ENCODE measurements at regions not wholly inside any gene's neighbourhood (a gene's known extent, or its start where the extent isn't known, plus 50 kb on each side); places are given as distances from the start of the nearest gene placed in this dataset.

DNA sequence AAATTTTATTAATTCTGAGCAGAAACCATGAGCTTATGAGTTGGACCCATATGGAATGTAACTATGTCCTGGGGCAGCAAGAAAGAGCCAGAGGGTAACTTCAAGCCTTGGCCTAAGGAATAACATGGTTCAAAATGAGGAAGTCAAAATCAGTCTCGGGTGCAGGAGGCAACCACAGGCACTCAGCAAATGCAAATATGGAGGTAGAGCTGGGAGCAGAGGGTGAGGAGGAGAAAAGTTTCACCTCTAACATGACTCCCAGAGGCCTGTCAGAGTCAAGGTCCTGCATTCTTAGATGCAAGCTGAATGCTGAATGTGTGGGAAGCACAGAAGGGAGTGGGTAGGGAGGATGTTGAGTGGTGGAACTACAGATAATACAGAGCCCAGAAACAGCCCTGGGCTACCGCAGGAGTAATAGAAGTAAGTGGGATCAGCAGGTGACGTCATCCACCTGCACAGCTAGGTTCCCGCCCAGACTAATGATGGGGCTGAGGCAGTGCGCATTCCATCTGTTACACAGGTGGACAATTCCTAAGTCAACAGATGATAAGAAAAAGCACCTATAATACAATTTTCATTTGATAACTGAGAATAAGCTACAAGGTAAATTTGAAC lies 279.8 kb upstream of the ARRDC4 start:
- ATAC-seq (no peak), DNase-seq (no peak)
- intact Hi-C loops (cut with DNase I) = no loop called here

GRCh38 chr15:97683831-97684230 lies 276.7 kb upstream of the ARRDC4 start:
- Histone ChIP-seq H3K27me3 (ENCODE audit: low read depth) (no peaks in the 10 kb centered on the region), H3K27ac (no peak overlapping the region), H3K9me3 (no peaks in the 10 kb centered on the region), H3K36me3 (no peaks in the 10 kb centered on the region), H3K4me1 (no peaks in the 10 kb centered on the region), H3K4me3 (no peak overlapping the region)
- ATAC-seq (no peak), DNase-seq (no peak)
- intact Hi-C loops (cut with DNase I) = no loop called here
- TF ChIP-seq, protein P1, sequence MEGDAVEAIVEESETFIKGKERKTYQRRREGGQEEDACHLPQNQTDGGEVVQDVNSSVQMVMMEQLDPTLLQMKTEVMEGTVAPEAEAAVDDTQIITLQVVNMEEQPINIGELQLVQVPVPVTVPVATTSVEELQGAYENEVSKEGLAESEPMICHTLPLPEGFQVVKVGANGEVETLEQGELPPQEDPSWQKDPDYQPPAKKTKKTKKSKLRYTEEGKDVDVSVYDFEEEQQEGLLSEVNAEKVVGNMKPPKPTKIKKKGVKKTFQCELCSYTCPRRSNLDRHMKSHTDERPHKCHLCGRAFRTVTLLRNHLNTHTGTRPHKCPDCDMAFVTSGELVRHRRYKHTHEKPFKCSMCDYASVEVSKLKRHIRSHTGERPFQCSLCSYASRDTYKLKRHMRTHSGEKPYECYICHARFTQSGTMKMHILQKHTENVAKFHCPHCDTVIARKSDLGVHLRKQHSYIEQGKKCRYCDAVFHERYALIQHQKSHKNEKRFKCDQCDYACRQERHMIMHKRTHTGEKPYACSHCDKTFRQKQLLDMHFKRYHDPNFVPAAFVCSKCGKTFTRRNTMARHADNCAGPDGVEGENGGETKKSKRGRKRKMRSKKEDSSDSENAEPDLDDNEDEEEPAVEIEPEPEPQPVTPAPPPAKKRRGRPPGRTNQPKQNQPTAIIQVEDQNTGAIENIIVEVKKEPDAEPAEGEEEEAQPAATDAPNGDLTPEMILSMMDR (IDR thresholded peaks at IDR 0.05) = no peak

More for the DNA sequence above, 279.8 kb upstream of the ARRDC4 start:
- no peak overlapping the region for H3K4me3 ChIP-seq
- TF ChIP-seq, protein P1 (IDR thresholded peaks at IDR 0.05) = no peak
- no peaks in the 10 kb centered on the region for H3K9me3 ChIP-seq
- no peaks in the 10 kb centered on the region for H3K36me3 ChIP-seq
- H3K27me3 ChIP-seq (ENCODE audit: low read depth) = no peaks in the 10 kb centered on the region
- H3K4me1 ChIP-seq = no peaks in the 10 kb centered on the region
- no peak overlapping the region for H3K27ac ChIP-seq

DNA sequence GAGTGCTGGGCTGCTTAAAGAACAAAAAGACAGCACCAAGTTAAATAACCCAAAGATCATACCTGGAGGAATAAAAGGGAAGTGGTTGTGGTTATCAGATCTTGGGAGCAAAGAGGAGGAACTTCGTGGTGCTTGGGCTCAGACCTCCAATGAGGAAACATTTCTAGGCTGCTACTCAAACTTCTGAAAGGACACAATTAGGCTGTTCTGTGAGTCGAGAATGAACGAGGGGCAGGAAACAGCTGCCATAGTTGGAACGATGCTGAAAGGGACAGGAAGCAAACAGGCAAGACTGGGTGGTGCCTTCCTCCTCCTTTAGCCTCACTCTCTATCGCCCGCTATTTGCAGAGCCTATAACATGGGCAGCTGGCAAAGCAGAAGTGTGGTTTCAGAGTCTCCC lies 276.3 kb upstream of the ARRDC4 start:
- H3K27ac ChIP-seq = no peak overlapping the region
- H3K27me3 ChIP-seq (ENCODE audit: low read depth) = no peaks in the 10 kb centered on the region
- ATAC-seq (no peak), DNase-seq (no peak)
- no peak overlapping the region for H3K4me3 ChIP-seq
- H3K36me3 ChIP-seq = no peaks in the 10 kb centered on the region
- no peaks in the 10 kb centered on the region for H3K4me1 ChIP-seq
- no peaks in the 10 kb centered on the region for H3K9me3 ChIP-seq
- TF ChIP-seq, protein P1 (IDR thresholded peaks at IDR 0.05) = no peak
- intact Hi-C loops (cut with DNase I) = no loop called here

DNA sequence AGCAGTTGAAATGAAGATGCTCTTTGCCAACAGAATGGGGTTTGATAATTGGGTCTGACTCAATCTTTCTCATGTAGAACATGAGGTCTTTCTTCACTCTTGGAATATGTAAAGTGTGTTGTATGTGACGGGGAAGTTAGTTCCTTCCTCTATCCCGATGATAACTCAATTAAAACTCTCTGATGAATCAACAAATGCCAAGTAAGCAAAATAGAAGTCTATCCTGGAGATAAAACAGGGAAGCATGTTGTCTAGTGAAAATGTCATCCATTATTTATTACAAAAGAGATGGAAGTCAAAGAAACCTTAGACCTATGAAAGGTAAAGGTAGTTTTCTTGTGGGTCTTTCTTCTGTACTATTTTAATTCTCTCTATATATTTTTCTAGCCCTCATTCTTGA lies 274.2 kb upstream of the ARRDC4 start:
- H3K9me3 ChIP-seq = no peaks in the 10 kb centered on the region
- H3K4me1 ChIP-seq = no peaks in the 10 kb centered on the region
- TF ChIP-seq, protein P1 (IDR thresholded peaks at IDR 0.05) = no peak
- no peaks in the 10 kb centered on the region for H3K36me3 ChIP-seq
- intact Hi-C loops (cut with DNase I) = no loop called here
- DNase-seq (no peak), ATAC-seq (no peak)
- no peak overlapping the region for H3K27ac ChIP-seq
- no peak overlapping the region for H3K4me3 ChIP-seq
- no peaks in the 10 kb centered on the region for H3K27me3 ChIP-seq (ENCODE audit: low read depth)

DNA sequence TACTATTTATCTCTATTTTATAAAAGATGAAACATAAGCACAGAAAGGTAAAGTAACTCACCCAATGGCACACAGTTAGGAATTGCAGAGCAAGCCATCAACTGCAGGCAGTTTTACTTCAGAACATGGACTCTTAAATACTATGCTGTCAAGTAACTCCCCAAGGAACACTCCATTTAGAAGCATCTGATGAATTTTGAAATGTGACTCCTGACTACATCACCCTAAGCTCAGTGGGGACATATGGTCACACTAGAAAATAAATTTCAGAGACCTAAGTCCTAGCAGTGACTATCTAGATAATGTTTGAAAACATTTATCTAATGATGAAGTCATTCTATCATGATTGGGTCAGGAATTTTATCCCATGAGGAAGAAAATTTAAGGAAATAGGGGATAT lies 272.8 kb upstream of the ARRDC4 start:
- no peak for DNase-seq
- H3K4me3 ChIP-seq = no peak overlapping the region
- intact Hi-C loops (cut with DNase I) = no loop called here
- H3K27ac ChIP-seq = no peak overlapping the region
- no peaks in the 10 kb centered on the region for H3K27me3 ChIP-seq (ENCODE audit: low read depth)
- H3K9me3 ChIP-seq = no peaks in the 10 kb centered on the region
- H3K36me3 ChIP-seq = no peaks in the 10 kb centered on the region
- H3K4me1 ChIP-seq = no peaks in the 10 kb centered on the region
- ATAC-seq = no peak
- TF ChIP-seq, protein P1 (IDR thresholded peaks at IDR 0.05) = no peak
